Smooth muscle cell of the brain vasculature (primary cell): ENCODE measurements at regions not wholly inside any gene's neighbourhood (a gene's known extent, or its start where the extent isn't known, plus 50 kb on each side); places are given as distances from the start of the nearest gene placed in this dataset.
"Not testable (repeated sequence)": the region's sequence is repeated elsewhere in the genome, so short reads cannot be mapped to it uniquely, and the experiment has no call there.

Source experiments
- DNase-seq: peaks from one replicate; pipeline ENCODE4 v3.0.0-alpha.2; 2012; ENCODE audit warnings: low read depth, low spot score

GRCh38 chr2:100741880-100742276 is 78.1 kb upstream of the NPAS2 start:
- DNase-seq, result no peak

- no peak for DNase-seq
Observed at GRCh38 chr2:100742277-100743254, 77.4 kb upstream of the NPAS2 start.

- DNase-seq, result no peak
Observed at GRCh38 chr2:100743741-100744140, 76.2 kb upstream of the NPAS2 start.

GRCh38 chr2:100744184-100744583 is 75.8 kb upstream of the NPAS2 start:
- DNase-seq, result no peak

GRCh38 chr2:100744589-100744988 is 75.3 kb upstream of the NPAS2 start:
- no peak for DNase-seq

GRCh38 chr2:100745604-100746003 is 74.3 kb upstream of the NPAS2 start:
- DNase-seq, result no peak

- no peak for DNase-seq
Observed at GRCh38 chr2:100747551-100747950, 72.4 kb upstream of the NPAS2 start.

GRCh38 chr2:100747996-100748615 is 71.8 kb upstream of the NPAS2 start:
- no peak for DNase-seq

- no peak for DNase-seq
Observed at GRCh38 chr2:100748673-100749072, 71.3 kb upstream of the NPAS2 start.

GRCh38 chr2:100749771-100750542 is 70.0 kb upstream of the NPAS2 start:
- DNase-seq, result no peak

GRCh38 chr2:100751871-100752625 is 67.9 kb upstream of the NPAS2 start:
- DNase-seq, result not testable (repeated sequence)

GRCh38 chr2:100752628-100753333 is 67.2 kb upstream of the NPAS2 start:
- no peak for DNase-seq

- DNase-seq, result no peak
Observed at GRCh38 chr2:100753444-100753843, 66.5 kb upstream of the NPAS2 start.

- DNase-seq, result no peak
Observed at GRCh38 chr2:100753881-100754280, 66.1 kb upstream of the NPAS2 start.

GRCh38 chr2:100754951-100755350 is 65.0 kb upstream of the NPAS2 start:
- DNase-seq, result no peak

GRCh38 chr2:100755441-100755840 is 64.5 kb upstream of the NPAS2 start:
- no peak for DNase-seq

- DNase-seq, result no peak
Observed at GRCh38 chr2:100756704-100757103, 63.2 kb upstream of the NPAS2 start.

- peak; percentile 57 for DNase-seq
Observed at GRCh38 chr2:100757621-100758394, 62.1 kb upstream of the NPAS2 start.

- no peak for DNase-seq
Observed at GRCh38 chr2:100759901-100760300, 60.0 kb upstream of the NPAS2 start.

GRCh38 chr2:100761365-100761764 is 58.6 kb upstream of the NPAS2 start:
- no peak for DNase-seq
